K562 (cell line): ENCODE measurements at regions not wholly inside any gene's neighbourhood (a gene's known extent, or its start where the extent isn't known, plus 50 kb on each side); places are given as distances from the start of the nearest gene placed in this dataset.

Source experiments
- CTCF ChIP-seq, 3 experiments: IDR thresholded peaks in 2 of 3; conservative IDR thresholded peaks in 1 of 3; 2 replicates each; pipeline ENCODE4 v1.5.1; 2011 to 2012; ENCODE audit warnings: low read length in 3 of 3, mild to moderate bottlenecking in 3 of 3, control low read depth in 2 of 3, improper control_type of control experiment in 1 of 3, inconsistent platforms in 1 of 3, low read depth in 1 of 3, mixed read lengths in 1 of 3, moderate library complexity in 1 of 3; ENCODE audit not compliant: insufficient read depth in 2 of 3
- FOS ChIP-seq: IDR thresholded peaks from 3 replicates; pipeline ENCODE4 v1.6.1; 2011; ENCODE audit not compliant: insufficient read length; ENCODE audit errors: extremely low read depth
- IRF9 ChIP-seq: fragments of 450-650 bp; IDR thresholded peaks from 2 replicates; pipeline ENCODE4 v1.6.1; 2016; ENCODE audit warnings: missing biosample characterization, missing genetic modification characterization

GRCh38 chr13:103852036-103852435 is 785.8 kb upstream of the SLC10A2 start:
- TF ChIP-seq FOS: no peak
- no peak for TF ChIP-seq CTCF (IDR thresholded peaks at IDR 0.05 in 2 of 3, conservative IDR thresholded peaks at IDR 0.05 in 1 of 3; ENCODE audit: insufficient read depth in 2 of 3, low read depth in 1 of 3, low read length in 3 of 3)
- TF ChIP-seq IRF9 (tag): no peak
